Small intestine (tissue), 7 donors: ENCODE measurements at regions not wholly inside any gene's neighbourhood (a gene's known extent, or its start where the extent isn't known, plus 50 kb on each side); places are given as distances from the start of the nearest gene placed in this dataset.
A peak's percentile ranks its signal among the peaks of the same experiment; 100 is the strongest.
"Not testable (repeated sequence)": the region's sequence is repeated elsewhere in the genome, so short reads cannot be mapped to it uniquely, and the experiment has no call there.

Experiments used
- DNase-seq, 2 donors: peaks; one replicate each; pipeline versions ENCODE4 v3.0.0 to v3.0.0-alpha.2; 2013
- FAIRE-seq: peaks from 2 replicates; lab custom pipeline; 2012; peaks lifted over from hg19 to GRCh38; lab: Jason Lieb, UNC
- H3K27ac ChIP-seq, 3 donors: one replicate each; pipeline ENCODE4 v1.5.1; 2013; ENCODE audit warnings: low read length in 2 of 3, mild to moderate bottlenecking in 2 of 3, control low read depth in 1 of 3, inconsistent platforms in 1 of 3, low read depth in 1 of 3, moderate library complexity in 1 of 3
- H3K27me3 ChIP-seq, 3 donors: one replicate each; pipeline ENCODE4 v1.6.1; 2013; ENCODE audit warnings: low read length in 3 of 3, inconsistent platforms in 1 of 3; ENCODE audit not compliant: control insufficient read depth in 3 of 3, insufficient read depth in 3 of 3
- H3K36me3 ChIP-seq, 3 donors: one replicate each; pipeline ENCODE4 v1.6.1; 2013; ENCODE audit warnings: low read length in 3 of 3, inconsistent platforms in 1 of 3, low read depth in 1 of 3, mild to moderate bottlenecking in 1 of 3, moderate library complexity in 1 of 3; ENCODE audit not compliant: control insufficient read depth in 3 of 3, insufficient read depth in 2 of 3
- H3K4me1 ChIP-seq, 3 donors: one replicate each; pipeline ENCODE4 v1.6.1; 2013; ENCODE audit warnings: low read length in 2 of 3, inconsistent platforms in 1 of 3, low read depth in 1 of 3, mild to moderate bottlenecking in 1 of 3, moderate library complexity in 1 of 3; ENCODE audit not compliant: control insufficient read depth in 3 of 3, insufficient read depth in 2 of 3
- H3K4me3 ChIP-seq, 3 donors: one replicate each; pipeline ENCODE4 v1.5.1; 2013; ENCODE audit warnings: low read length in 3 of 3, control low read depth in 1 of 3, inconsistent platforms in 1 of 3, low read depth in 1 of 3, mild to moderate bottlenecking in 1 of 3, moderate library complexity in 1 of 3
- H3K9me3 ChIP-seq, 2 donors: one replicate each; pipeline ENCODE4 v1.6.1; 2013; ENCODE audit warnings: low read depth in 1 of 2, low read length in 1 of 2; ENCODE audit not compliant: control insufficient read depth in 2 of 2, insufficient read depth in 1 of 2
- WGBS, 3 donors: extraction: QIAGEN DNeasy Blood & Tissue Kit; methylation state at CpG; one replicate each; pipeline ENCODE4 v1.1.7; 2013; 5-methylcytosine and 5-hydroxymethylcytosine counted together
- donor health status: healthy with polysubstance abuse.
- donor health status: control.
- donor health status: control.
- donor health status: Bipolar disorder and iron deficiency.
- donor health status: healthy.

DNA sequence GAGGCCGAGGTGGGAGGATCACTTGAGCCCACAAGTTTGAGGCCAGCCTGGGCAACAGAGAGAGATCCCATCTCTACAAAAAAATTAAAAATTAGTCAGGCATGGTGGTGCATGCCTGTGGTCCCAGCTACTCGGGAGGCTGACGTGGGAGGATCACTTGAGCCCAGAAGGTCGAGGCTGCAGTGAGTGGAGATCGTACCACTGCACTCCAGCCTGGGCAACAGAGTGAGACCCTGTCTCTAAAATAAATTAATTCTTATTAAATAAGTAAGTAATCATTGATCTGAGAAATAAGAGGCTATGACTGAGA is 452.6 kb downstream of the SOX9 start:
- peaks cover 0 to 19% (median 2%) of the 10 kb centered on the region in 3 donors for H3K36me3 ChIP-seq
- not testable (repeated sequence) for H3K27ac ChIP-seq, FAIRE-seq, H3K27me3 ChIP-seq, H3K4me3 ChIP-seq, DNase-seq, H3K9me3 ChIP-seq
- 82 to 94% (median 88%) methylated on average over 5 of the region's 5 CpGs for WGBS, 3 donors
- H3K4me1 ChIP-seq: peaks cover 0 to 25% (median 0%) of the 10 kb centered on the region in 3 donors

DNA sequence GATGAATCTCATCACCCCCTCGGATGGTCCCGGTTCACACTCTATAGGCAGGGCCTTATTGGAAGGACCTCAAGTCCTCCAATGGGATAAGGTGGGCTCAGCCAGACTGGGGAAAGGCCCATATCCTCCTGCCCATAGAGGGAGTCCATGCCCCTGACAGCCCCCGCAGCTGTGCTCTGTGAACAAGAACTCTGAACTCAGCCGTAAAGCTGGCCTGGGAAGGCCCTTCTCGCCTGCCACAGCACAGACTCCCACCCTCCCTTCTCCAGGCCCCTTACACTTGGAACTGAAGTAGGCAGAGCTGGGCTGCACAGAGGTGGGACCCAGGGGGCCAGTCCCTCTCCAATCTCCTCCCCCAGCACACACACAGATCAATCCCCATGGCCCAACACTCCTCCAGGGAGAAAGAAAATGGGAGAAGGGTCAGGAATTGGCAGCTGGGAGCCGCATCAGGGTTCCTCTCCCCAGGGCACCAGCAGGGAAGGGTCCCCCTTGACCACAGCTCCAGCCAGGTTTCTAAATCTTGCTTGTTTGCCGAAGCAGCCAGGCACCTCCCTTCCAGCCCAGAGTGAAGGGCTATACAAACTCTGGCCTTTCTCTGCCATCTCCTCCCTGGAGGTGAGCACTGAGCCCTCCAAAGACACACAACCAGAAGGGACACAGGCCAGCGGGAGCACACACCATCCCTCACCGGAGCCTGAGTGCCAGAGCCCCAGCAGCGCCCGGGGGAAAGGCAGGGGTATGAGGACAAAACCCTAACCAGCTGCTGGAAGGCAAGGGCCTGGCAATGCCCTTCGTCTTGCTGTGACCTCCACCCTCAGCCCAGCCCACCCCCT is 454.1 kb downstream of the SOX9 start:
- Histone ChIP-seq H3K4me3 (no peak overlapping the region), H3K9me3 (no peaks in the 10 kb centered on the region), H3K36me3 (peaks cover 0 to 22% (median 2%) of the 10 kb centered on the region in 3 donors), H3K4me1 (peaks cover 0 to 19% (median 0%) of the 10 kb centered on the region in 3 donors), H3K27me3 (no peaks in the 10 kb centered on the region), H3K27ac (no peak overlapping the region)
- WGBS, 3 donors: 73 to 83% (median 81%) methylated on average over 12 of the region's 12 CpGs
- DNase-seq (no peak), FAIRE-seq (no peak)

DNA sequence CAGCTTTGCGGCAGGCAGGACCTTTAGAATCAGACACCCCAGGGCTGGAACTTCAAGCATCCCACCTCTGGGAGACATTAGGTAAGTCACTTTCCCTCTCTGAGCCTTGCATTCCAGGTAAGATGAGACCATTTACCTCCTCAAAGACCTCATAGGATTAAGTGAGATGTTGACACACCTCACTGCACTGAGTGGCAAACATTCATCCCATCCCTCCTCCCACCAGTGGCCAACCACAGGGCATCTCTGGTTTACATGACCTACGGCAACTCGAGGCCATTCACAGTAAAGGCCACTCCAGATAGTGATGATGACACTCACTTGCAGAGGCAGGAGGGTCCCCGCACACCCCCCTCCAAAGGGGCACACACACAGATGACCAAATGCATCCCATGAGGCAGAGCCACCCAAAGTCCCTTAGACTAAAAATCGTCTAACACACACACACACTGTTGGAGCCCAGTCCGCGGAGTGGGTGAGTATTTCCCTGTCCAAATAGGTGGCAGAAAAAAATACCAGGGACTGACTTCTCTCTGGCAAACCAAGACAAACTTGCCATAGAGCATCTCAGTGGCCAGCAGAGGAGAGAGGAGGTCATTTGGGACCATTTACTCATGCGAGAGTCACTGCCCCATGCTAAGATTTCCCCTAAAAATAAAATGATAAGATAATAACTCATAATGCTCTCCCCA is 454.9 kb downstream of the SOX9 start:
- DNase-seq: no peak
- Histone ChIP-seq H3K9me3 (no peaks in the 10 kb centered on the region), H3K27me3 (no peaks in the 10 kb centered on the region), H3K36me3 (peaks cover 0 to 26% (median 2%) of the 10 kb centered on the region in 3 donors), H3K27ac (no peak overlapping the region), H3K4me3 (no peak overlapping the region), H3K4me1 (peaks cover 0 to 27% (median 0%) of the 10 kb centered on the region in 3 donors)
- WGBS, 3 donors: 72 to 79% (median 78%) methylated on average over 8 of the region's 8 CpGs
- FAIRE-seq: no peak

DNA sequence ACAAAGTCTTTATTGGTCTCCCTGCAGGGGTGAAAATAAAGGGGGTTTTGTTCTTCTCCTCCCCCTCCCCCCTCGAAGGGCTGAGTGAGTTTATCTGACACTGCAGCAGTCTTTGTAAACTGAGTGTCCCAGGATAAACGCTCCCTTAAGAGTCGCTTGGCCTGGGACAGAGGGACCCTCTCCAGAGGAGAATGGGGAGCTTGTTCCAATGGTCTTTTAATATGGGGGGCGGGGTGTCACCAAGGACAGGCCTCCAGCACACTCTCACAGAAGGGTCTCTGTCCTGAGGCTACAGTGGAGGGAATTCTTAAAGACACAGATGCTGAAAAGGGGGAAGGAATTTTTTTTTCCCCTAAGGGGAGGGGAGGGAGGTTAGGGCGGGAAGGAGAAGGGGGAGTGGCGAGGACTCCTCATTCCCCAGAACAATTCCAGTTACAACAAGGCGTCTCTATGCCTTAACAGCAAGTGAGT is 455.5 kb downstream of the SOX9 start:
- Histone ChIP-seq H3K27me3 (no peaks in the 10 kb centered on the region), H3K36me3 (peaks cover 0 to 22% (median 2%) of the 10 kb centered on the region in 3 donors), H3K4me3 (no peak overlapping the region), H3K9me3 (no peaks in the 10 kb centered on the region), H3K27ac (no peak overlapping the region), H3K4me1 (peaks cover 0 to 33% (median 0%) of the 10 kb centered on the region in 3 donors)
- no peak for FAIRE-seq
- no peak for DNase-seq
- WGBS, 3 donors: 43 to 60% (median 58%) methylated on average over 7 of the region's 7 CpGs

DNA sequence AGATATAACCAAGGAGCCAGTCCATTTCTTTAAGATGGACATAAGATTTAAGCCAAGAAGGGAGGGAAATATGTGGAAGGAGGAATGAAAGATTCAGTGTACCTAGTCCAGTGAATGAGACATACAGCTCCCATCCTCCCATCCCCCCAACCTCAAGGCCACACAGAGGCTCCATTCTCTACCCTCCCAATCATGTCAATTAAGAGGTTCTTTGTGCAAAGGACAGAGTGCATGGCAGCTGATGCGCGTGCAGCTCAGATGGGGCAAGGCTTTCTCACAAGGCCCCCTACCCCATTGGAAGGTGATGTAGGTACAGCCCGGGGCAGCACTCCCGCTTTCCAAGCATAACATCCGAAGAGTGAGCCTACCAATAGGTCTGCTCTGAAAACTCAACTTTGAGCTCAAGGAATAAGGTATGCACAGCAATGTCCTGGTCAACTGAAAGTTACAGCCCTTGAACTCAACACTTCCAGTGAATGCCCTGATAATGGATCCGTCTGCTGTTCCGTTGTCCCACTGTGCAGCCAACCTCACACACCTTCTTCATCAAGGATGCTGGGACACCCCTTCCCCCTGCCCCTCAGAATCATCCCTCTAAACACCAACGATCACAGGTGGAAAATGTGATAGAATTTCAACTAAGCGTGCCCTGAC is 458.1 kb downstream of the SOX9 start:
- FAIRE-seq: no peak
- H3K9me3 ChIP-seq: peaks cover 0 to 5% of the 10 kb centered on the region in 2 donors

DNA sequence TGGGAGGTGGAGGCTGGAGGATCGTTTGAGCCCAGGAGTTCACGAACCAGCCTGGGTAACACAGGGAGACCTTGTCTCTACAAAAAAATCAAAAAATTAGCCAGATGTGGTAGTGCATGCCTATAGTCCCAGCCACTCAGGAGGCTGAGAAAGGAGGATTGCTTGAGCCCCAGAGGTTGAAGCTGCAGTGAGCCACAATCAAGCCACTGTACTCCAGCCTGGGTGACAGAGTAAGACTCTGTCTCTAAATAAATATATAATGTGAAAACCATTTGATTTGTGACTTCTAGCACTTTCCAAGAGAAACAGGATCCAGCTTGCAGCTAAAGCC is 459.1 kb downstream of the SOX9 start:
- peaks cover 0 to 25% (median 2%) of the 10 kb centered on the region in 3 donors for H3K36me3 ChIP-seq
- H3K9me3 ChIP-seq: peaks cover 0 to 5% of the 10 kb centered on the region in 2 donors
- peak overlapping the region in 1 of 3 donors; percentile 56 for H3K27ac ChIP-seq
- DNase-seq: no peak
- no peak overlapping the region for H3K4me3 ChIP-seq
- H3K4me1 ChIP-seq: peaks cover 0 to 36% (median 0%) of the 10 kb centered on the region in 3 donors
- no peaks in the 10 kb centered on the region for H3K27me3 ChIP-seq
- WGBS, 3 donors: 38 to 69% (median 67%) methylated on average over 2 of the region's 2 CpGs
- no peak for FAIRE-seq

More for the DNA sequence above, 458.1 kb downstream of the SOX9 start:
- H3K4me3 ChIP-seq: no peak overlapping the region
- 89 to 91% (median 91%) methylated on average over 9 of the region's 9 CpGs for WGBS, 3 donors
- peaks cover 0 to 36% (median 0%) of the 10 kb centered on the region in 3 donors for H3K4me1 ChIP-seq
- no peak overlapping the region for H3K27ac ChIP-seq
- H3K36me3 ChIP-seq: peaks cover 0 to 27% (median 2%) of the 10 kb centered on the region in 3 donors
- DNase-seq: no peak
- H3K27me3 ChIP-seq: no peaks in the 10 kb centered on the region

DNA sequence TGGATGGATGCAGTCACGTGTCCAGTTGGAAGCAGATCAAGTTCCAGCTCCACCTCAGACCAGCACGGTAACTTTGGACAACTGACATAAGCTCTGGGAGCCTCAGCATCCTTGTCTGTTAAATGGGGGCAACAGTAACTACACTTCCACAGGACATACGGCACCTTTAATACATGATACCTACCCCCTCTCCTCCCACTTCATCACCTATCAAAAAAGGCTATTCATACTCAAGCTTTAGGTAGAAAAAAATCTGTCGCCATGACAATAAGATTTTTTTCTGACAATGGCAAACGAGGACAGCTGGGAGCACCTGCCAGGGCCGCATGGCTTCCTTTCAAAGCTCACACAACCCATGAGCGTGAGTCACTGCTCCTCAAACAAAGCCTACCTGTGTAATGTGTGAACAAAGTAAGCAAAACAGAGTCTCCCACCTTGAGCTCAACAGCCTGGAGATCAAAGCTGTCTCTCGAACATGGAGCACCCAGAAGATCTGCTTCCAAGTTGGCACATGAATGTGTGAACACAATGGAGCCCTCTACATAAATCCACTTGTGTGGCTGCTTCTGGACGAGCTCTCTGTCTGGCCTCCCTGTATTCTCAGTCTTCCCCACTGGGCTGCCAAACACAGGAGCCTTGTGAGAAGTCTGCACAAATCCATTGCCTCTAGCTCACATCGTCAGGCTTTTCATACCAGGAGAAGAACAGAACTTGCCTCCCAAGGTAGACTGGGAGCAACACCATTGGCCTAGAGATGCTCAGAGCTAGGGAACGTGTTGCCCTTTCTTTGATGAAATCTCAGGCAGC is 459.7 kb downstream of the SOX9 start:
- Histone ChIP-seq H3K9me3 (peaks cover 0 to 5% of the 10 kb centered on the region in 2 donors), H3K4me1 (peaks cover 0 to 36% (median 0%) of the 10 kb centered on the region in 3 donors), H3K4me3 (no peak overlapping the region), H3K27me3 (no peaks in the 10 kb centered on the region), H3K36me3 (peaks cover 0 to 25% (median 2%) of the 10 kb centered on the region in 3 donors), H3K27ac (peak overlapping the region in 2 of 3 donors; percentile 66 to 78)
- peak; percentile 58 to 89 for DNase-seq
- FAIRE-seq: no peak
- 18 to 53% (median 30%) methylated on average over 11 of the region's 11 CpGs for WGBS, 3 donors
